Fibroblast of skin of left quadriceps (primary cell): ENCODE measurements at regions not wholly inside any gene's neighbourhood (a gene's known extent, or its start where the extent isn't known, plus 50 kb on each side); places are given as distances from the start of the nearest gene placed in this dataset.

Experiments
- DNase-seq, 2 experiments: peaks; one replicate each; pipeline ENCODE4 v3.0.0-alpha.2; 2013; ENCODE audit warnings: low read depth in 2 of 2

DNA sequence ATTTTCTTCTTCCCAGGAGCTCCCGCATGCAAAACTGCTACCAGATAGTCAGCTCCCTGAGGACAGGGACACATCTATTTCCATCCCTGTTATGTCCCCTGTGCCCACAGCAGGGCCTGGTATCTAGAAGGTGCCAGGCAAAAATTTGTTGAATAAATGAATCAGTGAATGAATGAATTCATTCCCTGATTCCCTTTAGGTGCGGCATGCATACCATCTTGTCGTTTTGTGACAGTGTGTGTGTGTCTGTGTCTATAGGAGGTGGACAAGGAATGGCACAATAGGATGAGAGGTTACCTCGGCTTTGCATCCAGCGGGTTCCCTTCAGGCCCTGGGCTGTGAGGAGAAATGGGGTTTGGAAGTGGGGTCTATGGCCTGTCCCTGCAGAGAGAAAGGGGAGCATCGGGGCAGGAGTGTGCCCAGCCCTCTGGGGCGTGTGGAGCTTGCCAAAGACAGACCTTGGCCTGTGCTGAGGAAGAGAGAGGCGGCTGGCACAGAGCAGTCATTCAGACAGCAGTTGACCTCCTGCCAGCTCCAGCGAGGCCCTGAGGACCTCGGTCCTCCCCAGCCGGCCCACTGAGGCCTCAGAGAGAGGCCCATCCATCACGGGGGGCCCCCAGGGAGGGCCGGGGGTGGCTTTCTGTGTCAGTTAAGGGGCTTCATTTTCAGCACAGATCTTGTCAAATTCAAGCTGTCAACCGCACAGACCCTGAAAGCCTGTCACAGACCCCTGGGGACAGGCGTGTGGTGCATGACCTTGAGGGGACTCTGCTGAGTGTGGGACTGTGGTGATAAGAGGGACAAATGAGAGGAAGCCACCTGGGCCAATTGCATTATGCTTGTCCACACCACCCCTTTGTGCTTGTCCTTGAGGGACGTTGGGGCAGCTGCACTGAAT, 125.9 kb upstream of the CXCR4 start:
- no peak for DNase-seq

DNA sequence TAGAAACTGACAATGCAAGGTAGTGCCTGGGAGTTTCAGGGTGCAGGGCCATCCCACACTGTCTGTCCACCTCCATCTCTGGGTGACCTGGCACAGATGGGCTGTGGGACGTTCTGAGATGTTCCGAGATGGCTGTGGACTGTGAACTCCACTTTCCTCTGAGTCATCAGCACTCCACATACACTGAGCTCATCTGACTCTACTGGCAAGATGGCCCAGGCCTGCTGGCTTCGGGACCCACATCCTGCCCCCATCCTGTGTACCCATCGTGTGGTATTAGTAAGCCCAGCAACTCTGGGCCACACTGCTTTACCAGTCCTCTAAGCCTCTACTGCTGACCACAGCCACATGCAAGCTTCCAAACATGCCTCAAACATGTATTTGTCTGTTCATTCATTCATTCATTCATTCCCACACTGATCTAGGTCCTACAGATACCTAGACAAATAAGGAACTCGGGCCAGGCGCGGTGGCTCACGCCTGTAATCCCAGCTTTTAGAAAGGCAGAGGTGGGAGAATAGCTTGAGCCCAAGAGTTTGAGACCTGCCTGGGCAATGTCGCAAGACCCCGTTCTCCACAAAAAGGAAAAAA, 124.8 kb upstream of the CXCR4 start:
- DNase-seq: no peak

- DNase-seq: no peak
Measured at GRCh38 chr2:136242100-136242499, 124.2 kb upstream of the CXCR4 start.

DNA sequence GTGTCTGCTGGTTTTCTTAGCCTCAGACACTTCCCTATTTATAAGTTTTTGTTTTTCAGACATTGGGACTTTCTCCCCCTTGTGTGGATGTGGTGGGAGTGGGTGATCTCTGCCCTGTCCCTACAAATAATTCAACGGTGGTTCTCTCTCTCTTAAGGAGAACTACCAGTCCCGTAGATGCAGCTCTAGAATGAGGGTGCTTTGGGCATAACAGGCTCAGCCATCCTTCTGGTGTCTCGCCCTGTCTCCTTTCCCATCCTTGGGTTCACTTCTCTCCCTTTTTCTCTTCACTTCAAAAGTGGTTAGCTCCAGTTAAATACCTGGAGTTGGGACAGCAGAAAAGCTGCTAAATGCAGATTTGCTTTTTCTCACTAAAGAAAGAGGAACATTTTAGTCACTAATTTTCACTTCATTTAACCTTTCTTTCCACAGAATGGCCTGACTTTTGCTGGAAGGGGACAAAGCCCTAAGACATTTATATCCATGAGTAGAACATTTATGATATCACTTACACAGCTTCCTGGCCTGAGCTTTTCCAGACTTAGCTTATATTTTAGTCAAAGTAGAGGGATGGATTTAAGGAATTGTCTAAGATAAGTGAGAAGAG, 121.2 kb upstream of the CXCR4 start:
- DNase-seq: no peak

DNA sequence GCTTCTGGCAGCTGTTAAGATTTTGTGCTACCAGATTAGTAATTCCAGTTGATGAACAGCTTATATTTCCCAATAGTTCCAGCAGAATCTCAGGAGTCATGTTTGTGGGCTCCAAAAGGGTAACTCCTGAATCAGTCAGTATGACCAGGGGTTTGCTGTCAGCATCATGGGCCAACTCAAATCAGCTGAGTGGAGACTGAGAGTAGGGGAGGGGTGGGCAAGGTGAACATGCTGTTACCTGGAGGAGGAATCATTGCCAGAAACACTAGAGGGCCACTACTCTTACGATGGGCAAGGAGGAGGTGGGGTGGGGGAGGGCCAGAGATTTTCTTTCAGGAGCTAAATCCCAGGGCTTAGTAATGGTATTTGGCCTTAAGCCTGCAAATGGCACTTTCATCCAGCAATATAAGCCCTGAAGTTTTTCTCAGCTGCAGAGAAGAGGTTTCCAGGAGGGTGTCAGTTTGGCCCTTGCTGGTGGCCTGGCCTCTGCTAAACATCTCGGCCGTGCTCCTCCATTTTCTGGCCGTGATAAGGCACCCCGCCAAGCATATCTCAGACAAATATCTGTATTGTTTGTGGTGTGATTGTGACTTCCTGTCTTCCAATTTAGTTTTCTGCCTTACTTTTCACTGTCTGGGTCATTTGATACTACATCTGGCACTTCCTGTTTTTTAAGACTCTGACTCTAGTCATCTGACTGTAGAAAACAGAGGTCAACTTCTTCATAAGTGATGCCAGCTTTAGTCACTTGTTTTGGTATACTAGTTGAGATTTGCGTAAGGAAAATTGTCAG, 120.5 kb upstream of the CXCR4 start:
- no peak for DNase-seq

DNA sequence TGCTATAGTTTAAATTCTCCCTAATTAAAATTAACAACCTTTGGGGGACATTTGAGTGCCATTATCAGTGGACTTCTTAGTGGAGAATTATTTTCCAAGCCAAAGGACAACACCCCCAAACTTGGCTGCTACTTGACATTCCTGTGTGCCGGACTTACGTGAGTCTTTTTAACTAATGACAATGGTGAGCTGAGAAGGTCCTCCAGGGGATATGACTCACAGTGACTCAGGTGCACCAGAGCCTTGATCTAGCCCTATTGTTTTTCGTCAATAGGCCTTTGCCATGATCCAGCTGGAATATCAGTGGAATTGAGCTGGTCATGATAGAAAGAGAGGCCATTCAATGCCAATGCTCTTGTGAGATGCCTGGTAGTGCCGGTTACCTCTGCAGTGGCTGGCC, 118.1 kb upstream of the CXCR4 start:
- DNase-seq: no peak

- no peak for DNase-seq
Measured at GRCh38 chr2:136235546-136235945, 117.6 kb upstream of the CXCR4 start.

DNA sequence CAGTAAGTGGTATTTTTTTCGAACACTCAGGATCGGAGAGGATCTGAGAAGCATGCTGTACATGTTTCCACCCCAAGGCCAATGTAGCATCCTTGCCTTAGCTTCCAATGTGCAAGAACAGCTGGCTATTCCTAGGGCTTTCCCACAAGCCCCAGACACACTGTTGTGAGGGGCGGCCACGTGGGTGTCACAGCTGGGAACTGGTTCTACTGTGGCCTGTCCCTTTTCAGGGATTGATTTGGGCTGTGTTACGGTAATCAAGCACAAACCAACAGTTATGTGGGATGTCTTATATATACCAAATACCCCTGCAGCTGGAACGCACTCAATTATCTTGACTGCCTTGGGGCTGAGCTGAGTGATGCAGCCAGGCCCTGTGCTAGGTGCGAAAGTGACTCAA, 116.3 kb upstream of the CXCR4 start:
- no peak for DNase-seq

DNA sequence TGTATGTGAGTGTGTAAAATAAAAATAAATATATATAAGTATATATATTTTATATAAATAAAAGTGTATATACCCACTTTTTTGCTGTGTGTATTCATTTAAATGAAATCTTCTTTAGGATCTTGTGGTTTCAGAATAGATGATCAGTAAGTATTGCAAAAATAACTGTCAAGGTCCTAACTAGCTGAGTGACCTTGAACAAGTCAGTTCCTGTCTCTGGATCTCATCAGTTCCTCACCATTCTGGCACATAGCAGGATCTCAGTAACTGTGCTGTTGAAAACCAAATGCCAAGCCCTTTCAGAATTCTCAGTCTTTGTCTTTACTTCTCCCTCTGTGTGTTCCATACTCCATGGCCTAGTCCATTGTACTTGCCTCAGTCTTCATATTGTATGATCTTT, 115.3 kb upstream of the CXCR4 start:
- DNase-seq: no peak

DNA sequence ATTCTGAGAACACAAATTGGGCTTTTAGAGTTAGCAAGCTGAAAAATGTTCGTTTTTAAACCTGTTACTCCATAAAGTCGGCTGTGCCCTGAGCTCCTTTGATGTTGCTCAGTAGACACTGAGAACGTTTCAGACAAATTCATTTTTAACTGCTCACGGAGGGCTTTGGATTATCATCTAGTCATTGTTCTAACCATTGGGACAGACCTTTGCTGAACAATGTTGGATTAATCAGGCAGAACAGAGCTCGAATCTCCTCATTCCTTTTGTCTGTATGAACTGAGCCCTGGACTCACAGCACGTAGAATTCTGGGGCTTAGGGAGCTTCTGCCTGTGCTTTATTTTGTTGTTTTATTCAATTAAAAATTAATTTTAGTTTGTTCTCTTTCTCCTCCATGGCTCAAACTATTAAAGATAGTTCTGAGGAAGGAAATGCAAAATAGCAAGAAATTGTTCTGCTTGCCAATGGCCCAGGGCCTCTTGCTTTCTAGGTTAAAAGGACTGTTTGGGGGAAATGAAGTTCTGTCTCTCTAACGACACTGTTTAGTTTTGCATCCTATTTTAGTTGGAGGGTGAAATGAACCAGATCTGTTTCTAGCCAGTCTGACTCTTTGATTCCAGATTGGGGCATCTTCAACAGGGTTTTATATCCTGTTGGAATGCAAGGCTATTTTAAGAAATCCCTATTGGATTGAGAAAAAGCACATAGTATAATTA, 114.7 kb upstream of the CXCR4 start:
- DNase-seq: no peak

DNA sequence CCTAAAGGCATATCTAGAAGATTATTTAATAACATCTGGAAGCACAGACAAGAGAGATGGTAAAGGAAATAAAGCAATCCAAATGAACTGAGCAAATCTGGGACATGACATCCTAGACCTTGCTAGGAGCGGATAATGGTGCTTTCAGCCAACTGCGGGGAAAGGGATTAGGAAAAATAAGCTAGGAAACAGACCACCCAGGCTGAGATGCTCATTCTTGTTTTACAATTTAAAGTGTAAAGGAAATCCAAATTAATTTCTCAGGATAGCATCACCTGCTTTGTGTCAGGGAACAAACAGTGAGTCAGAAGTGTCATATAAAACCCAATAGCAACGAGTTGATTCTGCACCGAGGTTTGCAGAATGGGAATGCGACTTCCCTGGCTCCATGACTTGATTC, 112.5 kb upstream of the CXCR4 start:
- DNase-seq: no peak

- no peak for DNase-seq
Measured at GRCh38 chr2:136226903-136227302, 109.0 kb upstream of the CXCR4 start.

- DNase-seq: no peak
Measured at GRCh38 chr2:136225950-136226835, 108.2 kb upstream of the CXCR4 start.

DNA sequence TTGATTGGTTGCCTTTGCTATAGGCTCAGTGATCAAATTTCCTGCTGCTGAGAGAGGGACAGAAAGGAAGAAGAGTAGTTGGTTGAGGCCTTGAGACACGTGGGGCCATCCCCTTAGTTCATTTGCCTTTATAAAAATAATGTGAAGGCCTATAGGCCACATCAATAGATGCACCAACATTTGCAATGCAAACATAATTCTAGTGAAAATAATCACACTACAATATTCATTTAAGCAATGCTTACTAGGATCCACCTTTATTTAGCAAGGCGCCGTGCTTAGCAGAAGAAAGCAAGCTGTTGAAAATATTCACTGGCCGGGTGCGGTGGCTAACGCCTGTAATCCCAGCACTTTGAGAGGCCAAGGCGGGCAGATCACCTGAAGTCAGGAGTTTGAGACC, 105.3 kb upstream of the CXCR4 start:
- DNase-seq: no peak

DNA sequence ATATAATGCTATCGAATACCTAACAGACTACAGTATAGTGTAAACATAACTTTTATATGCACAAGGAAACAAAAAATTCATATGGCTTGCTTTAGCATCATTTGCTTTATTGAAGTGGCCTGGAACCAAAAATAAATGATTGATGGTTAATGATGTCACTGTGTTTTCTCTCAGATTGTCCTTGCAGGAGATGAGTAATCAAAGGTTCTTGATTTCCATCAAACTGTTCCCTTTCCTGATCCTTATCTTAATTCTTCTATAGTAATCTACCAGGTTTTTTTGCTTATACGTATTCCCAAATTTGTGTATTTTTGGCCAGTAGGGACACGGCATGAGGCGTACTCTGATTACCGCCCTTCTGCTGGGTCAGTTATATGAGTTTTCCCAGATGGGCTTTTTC, 104.9 kb upstream of the CXCR4 start:
- DNase-seq: no peak

- no peak for DNase-seq
Measured at GRCh38 chr2:136221026-136221425, 103.1 kb upstream of the CXCR4 start.

GRCh38 chr2:136219963-136220362, 102.0 kb upstream of the CXCR4 start:
- DNase-seq: no peak

- no peak for DNase-seq
Measured at GRCh38 chr2:136219341-136219740, 101.4 kb upstream of the CXCR4 start.

GRCh38 chr2:136217996-136218395, 100.0 kb upstream of the CXCR4 start:
- no peak for DNase-seq

DNA sequence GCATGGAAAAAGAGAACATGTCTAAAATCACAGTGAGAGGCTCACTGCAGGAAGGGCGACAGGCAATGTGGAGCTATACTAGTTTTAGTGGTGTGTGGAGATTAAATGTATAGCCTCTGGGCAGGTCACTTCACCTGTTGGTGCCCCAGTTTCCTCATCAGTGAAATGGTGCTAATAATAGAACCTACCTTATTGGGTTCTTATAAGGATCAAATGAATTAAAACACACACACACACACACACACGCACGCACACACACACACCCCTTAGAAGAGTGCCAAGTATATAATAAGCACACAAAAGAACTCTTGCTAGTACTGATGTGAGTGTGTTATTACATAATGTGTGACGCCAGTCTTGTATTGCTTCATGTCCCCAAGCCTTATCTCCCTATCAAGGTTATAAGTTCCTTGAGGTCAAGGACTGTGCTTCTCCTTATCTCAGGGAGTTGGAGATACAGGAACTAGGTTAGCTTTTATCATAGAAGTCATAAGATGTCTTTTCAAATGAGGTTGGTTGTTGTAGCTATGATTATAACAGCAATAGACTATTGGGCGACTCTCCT, 98.0 kb upstream of the CXCR4 start:
- no peak for DNase-seq
